ENCODE measurements at regions not wholly inside any gene's neighbourhood (a gene's known extent, or its start where the extent isn't known, plus 50 kb on each side); places are given as distances from the start of the nearest gene placed in this dataset.

- 80 to 81% methylated on average over 3 of the region's 3 CpGs for WGBS, 2 donors
- ATAC-seq (no peak), DNase-seq (no peak)
- Histone ChIP-seq H3K27me3 (no peaks in the 10 kb centered on the region), H3K4me3 (no peak overlapping the region), H3K36me3 (no peaks in the 10 kb centered on the region), H3K27ac (no peak overlapping the region), H3K9me3 (peaks cover 0 to 33% (median 3%) of the 10 kb centered on the region in 11 donors), H3K4me1 (no peaks in the 10 kb centered on the region)
- intact Hi-C loops (cut with DNase I): no loop called here
- TF ChIP-seq CTCF (IDR thresholded peaks at IDR 0.05): no peak
These were observed 144.0 kb upstream of the NANOGP8 start for GRCh38 chr15:35229085-35229484.

- H3K4me1 ChIP-seq: no peaks in the 10 kb centered on the region
- H3K27me3 ChIP-seq: no peaks in the 10 kb centered on the region
- ATAC-seq (no peak), DNase-seq (no peak)
- H3K4me3 ChIP-seq: no peak overlapping the region
- H3K9me3 ChIP-seq: no peaks in the 10 kb centered on the region
- no peak for TF ChIP-seq CTCF (IDR thresholded peaks at IDR 0.05)
- intact Hi-C loops (cut with DNase I): no loop called here
- no peak overlapping the region for H3K27ac ChIP-seq
- 90 to 95% methylated on average over 1 of the region's 1 CpG for WGBS, 2 donors
- no peaks in the 10 kb centered on the region for H3K36me3 ChIP-seq
These were observed 133.1 kb upstream of the NANOGP8 start for GRCh38 chr15:35218215-35218614.

GRCh38 chr15:35215093-35215492, 130.0 kb upstream of the NANOGP8 start:
- no peaks in the 10 kb centered on the region for H3K9me3 ChIP-seq
- DNase-seq (no peak), ATAC-seq (no peak)
- no peak overlapping the region for H3K27ac ChIP-seq
- intact Hi-C loops (cut with DNase I): no loop called here
- no peaks in the 10 kb centered on the region for H3K36me3 ChIP-seq
- H3K4me1 ChIP-seq: peaks cover 0 to 12% (median 0%) of the 10 kb centered on the region in 9 donors
- TF ChIP-seq CTCF (IDR thresholded peaks at IDR 0.05): no peak
- H3K4me3 ChIP-seq: no peak overlapping the region
- H3K27me3 ChIP-seq: no peaks in the 10 kb centered on the region

GRCh38 chr15:35211240-35211902, 126.3 kb upstream of the NANOGP8 start:
- intact Hi-C loops (cut with DNase I): no loop called here
- ATAC-seq: peak in 4 of 8 donors; percentile 50 to 80 (median 63)
- Histone ChIP-seq H3K4me1 (peaks cover 0 to 12% (median 0%) of the 10 kb centered on the region in 9 donors), H3K27me3 (no peaks in the 10 kb centered on the region), H3K36me3 (no peaks in the 10 kb centered on the region), H3K4me3 (no peak overlapping the region), H3K9me3 (no peaks in the 10 kb centered on the region), H3K27ac (peak overlapping the region in 1 of 10 donors; percentile 13)
- DNase-seq: no peak
- TF ChIP-seq CTCF (IDR thresholded peaks at IDR 0.05): no peak

All from heart right ventricle (tissue), 16 donors.